SK-N-SH (cell line): ENCODE measurements at regions not wholly inside any gene's neighbourhood (a gene's known extent, or its start where the extent isn't known, plus 50 kb on each side); places are given as distances from the start of the nearest gene placed in this dataset.

Experiments used
- CTCF ChIA-PET: fragments of 300-600, 350-600 bp; formaldehyde crosslinking; extraction: SDS; loops from one replicate; lab custom pipeline; 2021; lab: Yijun Ruan, JAX
- POLR2A ChIA-PET: fragments of 350-600 bp; sonication (Branson Sonifier 250); formaldehyde crosslinking; extraction: SDS; loops from one replicate; lab custom pipeline; 2020; ENCODE audit warnings: antibody characterized with exemption, inconsistent platforms; lab: Yijun Ruan, JAX
- DNase-seq: peaks from one replicate; pipeline ENCODE4 v3.0.0; 2012
- H2AFZ ChIP-seq: fragments of 200-600 bp; sonication (generic); 2 replicates; pipeline ENCODE4 v1.8.1; 2016; ENCODE audit warnings: antibody characterized with exemption, mild to moderate bottlenecking, low read depth
- H3F3A ChIP-seq: fragments of 200-600 bp; sonication (generic); replicated peaks from 2 replicates; pipeline ENCODE3; 2016; ENCODE audit warnings: antibody characterized with exemption, mild to moderate bottlenecking; ENCODE audit not compliant: insufficient read depth
- H3K27ac ChIP-seq, 2 experiments: fragments of 200-500 bp in 1 of 2; fragments of 200-600 bp in 1 of 2; sonication (Bioruptor generic) in 1 of 2; sonication (generic), shearing (Covaris generic) in 1 of 2; 2 replicates each; pipeline versions ENCODE4 v1.5.1 to v1.6.1; 2014 to 2016; ENCODE audit warnings: low read depth in 2 of 2, inconsistent platforms in 1 of 2, low read length in 1 of 2, mild to moderate bottlenecking in 1 of 2, mixed read lengths in 1 of 2
- H3K27me3 ChIP-seq: fragments of 200-600 bp; sonication (generic), shearing (Covaris generic); 2 replicates; pipeline ENCODE4 v1.6.1; 2016; ENCODE audit warnings: mixed run types; ENCODE audit not compliant: insufficient read depth
- H3K36me3 ChIP-seq, 2 experiments: fragments of 200-500 bp in 1 of 2; fragments of 200-600 bp in 1 of 2; sonication (Bioruptor generic) in 1 of 2; sonication (generic) in 1 of 2; replicated peaks in 1 of 2; 2 replicates each; pipeline versions ENCODE3 to v1.5.1; 2014 to 2016; ENCODE audit warnings: low read length in 1 of 2, mild to moderate bottlenecking in 1 of 2; ENCODE audit not compliant: insufficient read depth in 2 of 2, control insufficient read depth in 1 of 2
- H3K4me1 ChIP-seq, 2 experiments: fragments of 200-500 bp in 1 of 2; fragments of 200-600 bp in 1 of 2; sonication (Bioruptor generic) in 1 of 2; sonication (generic), shearing (Covaris generic) in 1 of 2; 2 replicates each; pipeline versions ENCODE4 v1.5.1 to v1.6.1; 2014 to 2016; ENCODE audit warnings: low read depth in 1 of 2, low read length in 1 of 2, mixed run types in 1 of 2; ENCODE audit not compliant: insufficient read depth in 2 of 2, control insufficient read depth in 1 of 2
- H3K4me2 ChIP-seq: fragments of 200-600 bp; sonication (generic), shearing (Covaris generic); 2 replicates; pipeline ENCODE4 v1.6.1; 2017; ENCODE audit warnings: mixed run types
- H3K4me3 ChIP-seq, 2 experiments: fragments of 200-500 bp in 1 of 2; fragments of 200-600 bp in 1 of 2; sonication (Bioruptor generic) in 1 of 2; sonication (generic), shearing (Covaris generic) in 1 of 2; 2 replicates each; pipeline versions ENCODE4 v1.5.1 to v1.8.1; 2014 to 2016; ENCODE audit warnings: low read depth in 2 of 2, inconsistent platforms in 1 of 2, low read length in 1 of 2, mild to moderate bottlenecking in 1 of 2, mixed read lengths in 1 of 2, moderate library complexity in 1 of 2
- H3K79me2 ChIP-seq: fragments of 200-600 bp; sonication (generic); 2 replicates; pipeline ENCODE4 v1.8.1; 2017; ENCODE audit warnings: mild to moderate bottlenecking; ENCODE audit not compliant: insufficient read depth
- H3K9ac ChIP-seq: fragments of 200-600 bp; sonication (generic); 2 replicates; pipeline ENCODE4 v1.6.1; 2017; ENCODE audit warnings: mixed run types
- H3K9me2 ChIP-seq: fragments of 200-600 bp; sonication (generic); 2 replicates; pipeline ENCODE4 v1.6.1; 2017; ENCODE audit warnings: mixed run types
- H3K9me3 ChIP-seq: fragments of 200-600 bp; sonication (generic); 2 replicates; pipeline ENCODE4 v1.6.1; 2017; ENCODE audit warnings: mixed run types, mild to moderate bottlenecking, moderate library complexity
- H4K20me1 ChIP-seq: fragments of 200-600 bp; sonication (generic); 2 replicates; pipeline ENCODE4 v1.6.1; 2017; ENCODE audit warnings: mild to moderate bottlenecking, mixed run types; ENCODE audit not compliant: insufficient read depth
- ELF1 ChIP-seq: IDR thresholded peaks from 2 replicates; pipeline ENCODE4 v1.4.0; 2012
- EP300 ChIP-seq, 2 experiments: IDR thresholded peaks; 2 replicates each; pipeline versions ENCODE4 v1.4.0 to v1.6.1; 2012; ENCODE audit warnings: borderline replicate concordance in 1 of 2, low read depth in 1 of 2, low read length in 1 of 2
- FOSL2 ChIP-seq: IDR thresholded peaks from 2 replicates; pipeline ENCODE4 v1.4.0; 2012; ENCODE audit warnings: low read depth, mild to moderate bottlenecking, moderate library complexity, borderline replicate concordance
- FOXM1 ChIP-seq: IDR thresholded peaks from 2 replicates; pipeline ENCODE4 v1.4.0; 2012; ENCODE audit warnings: low read depth, mild to moderate bottlenecking
- GATA2 ChIP-seq: sonication (generic); formaldehyde crosslinking; IDR thresholded peaks from 2 replicates; pipeline ENCODE4 v1.5.0; 2020; ENCODE audit warnings: mild to moderate bottlenecking, missing genetic modification reagents
- MXI1 ChIP-seq: IDR thresholded peaks from 2 replicates; pipeline ENCODE4 v1.6.1; 2012; ENCODE audit warnings: mild to moderate bottlenecking, low read depth, low read length, improper control_type of control experiment
- NRF1 ChIP-seq: IDR thresholded peaks from 2 replicates; pipeline ENCODE4 v1.6.1; 2012; ENCODE audit warnings: low read depth, mild to moderate bottlenecking, low read length
- POLR2AphosphoS5 ChIP-seq: IDR thresholded peaks from 2 replicates; pipeline ENCODE4 v1.6.1; 2012; ENCODE audit warnings: low read depth, low read length
- RCOR1 ChIP-seq: fragments of 150-350 bp; IDR thresholded peaks from 2 replicates; pipeline ENCODE4 v1.6.1; 2017; ENCODE audit warnings: antibody characterized with exemption, low read length
- SMC3 ChIP-seq: IDR thresholded peaks from 2 replicates; pipeline ENCODE4 v1.6.1; 2012; ENCODE audit warnings: low read depth, low read length, improper control_type of control experiment
- TAF1 ChIP-seq: IDR thresholded peaks from 2 replicates; pipeline ENCODE4 v1.6.1; 2012; ENCODE audit warnings: low read depth, mild to moderate bottlenecking, low read length, moderate library complexity, borderline replicate concordance
- YY1 ChIP-seq: IDR thresholded peaks from 2 replicates; pipeline ENCODE4 v1.4.0; 2012; ENCODE audit warnings: low read depth, mild to moderate bottlenecking
- WGBS: methylation state at CpG from one replicate; pipeline ENCODE4 v1.1.6; 2017; ENCODE audit warnings: low lambda C conversion rate; 5-methylcytosine and 5-hydroxymethylcytosine counted together
- TF ChIP-seq, protein P1 (sequence below): fragments of 150-350 bp; IDR thresholded peaks from 2 replicates; pipeline ENCODE4 v1.6.1; 2017; ENCODE audit warnings: antibody characterized with exemption, low read length, low read depth, borderline replicate concordance
- TF ChIP-seq, protein P2 (sequence below): fragments of 150-350 bp; IDR thresholded peaks from 2 replicates; pipeline ENCODE4 v1.6.1; 2016; ENCODE audit warnings: mild to moderate bottlenecking, low read depth, low read length
- TF ChIP-seq, protein P3 (sequence below): IDR thresholded peaks from 2 replicates; pipeline ENCODE4; 2012
- TF ChIP-seq, protein P4 (sequence below): IDR thresholded peaks from 2 replicates; pipeline ENCODE4 v1.4.0; 2012; ENCODE audit warnings: low read depth, borderline replicate concordance
- TF ChIP-seq, protein P5 (sequence below): IDR thresholded peaks from 2 replicates; pipeline ENCODE4 v1.6.1; 2012; ENCODE audit warnings: mild to moderate bottlenecking, low read depth, low read length, moderate library complexity
- TF ChIP-seq, protein P6 (sequence below): fragments of 200-600 bp; sonication (generic); IDR thresholded peaks from 2 replicates; pipeline ENCODE4 v1.6.1; 2017; ENCODE audit warnings: antibody characterized with exemption, mild to moderate bottlenecking, moderate library complexity

DNA sequence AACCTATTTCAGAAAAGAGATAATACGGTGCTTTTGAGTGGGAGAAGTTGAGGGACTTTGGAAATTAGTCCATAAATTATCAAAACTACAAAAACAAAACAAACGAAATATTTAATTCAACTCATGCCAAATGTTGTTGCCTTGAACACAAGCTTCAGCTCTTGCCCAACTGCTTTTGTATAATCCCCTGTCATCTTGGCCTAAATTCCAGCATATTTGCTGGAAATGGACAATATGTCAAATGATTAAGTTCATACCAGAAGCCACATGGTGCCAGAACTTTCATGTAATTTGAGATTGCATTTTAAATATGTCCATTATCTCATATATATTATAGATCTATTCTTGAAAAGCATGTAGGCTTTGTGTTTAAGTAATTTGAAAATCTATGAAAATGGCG is 373.7 kb upstream of the SLITRK6 start:
- Histone ChIP-seq H3K9me2 (no peaks in the 10 kb centered on the region), H4K20me1 (no peaks in the 10 kb centered on the region), H3F3A (no peaks in the 10 kb centered on the region), H3K4me2 (no peak overlapping the region), H3K9ac (no peak overlapping the region), H3K4me3 (no peak overlapping the region), H3K4me1 (no peaks in the 10 kb centered on the region), H2AFZ (no peak overlapping the region), H3K9me3 (no peaks in the 10 kb centered on the region), H3K36me3 (no peaks in the 10 kb centered on the region), H3K27me3 (no peaks in the 10 kb centered on the region), H3K27ac (no peak overlapping the region), H3K79me2 (no peaks in the 10 kb centered on the region)
- CTCF ChIA-PET, result no interaction called here
- WGBS, result 22% methylated on average over 3 of the region's 3 CpGs
- no peak for DNase-seq
- TF ChIP-seq, protein P1, sequence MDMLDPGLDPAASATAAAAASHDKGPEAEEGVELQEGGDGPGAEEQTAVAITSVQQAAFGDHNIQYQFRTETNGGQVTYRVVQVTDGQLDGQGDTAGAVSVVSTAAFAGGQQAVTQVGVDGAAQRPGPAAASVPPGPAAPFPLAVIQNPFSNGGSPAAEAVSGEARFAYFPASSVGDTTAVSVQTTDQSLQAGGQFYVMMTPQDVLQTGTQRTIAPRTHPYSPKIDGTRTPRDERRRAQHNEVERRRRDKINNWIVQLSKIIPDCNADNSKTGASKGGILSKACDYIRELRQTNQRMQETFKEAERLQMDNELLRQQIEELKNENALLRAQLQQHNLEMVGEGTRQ, result no peak
- TF ChIP-seq, protein P2, sequence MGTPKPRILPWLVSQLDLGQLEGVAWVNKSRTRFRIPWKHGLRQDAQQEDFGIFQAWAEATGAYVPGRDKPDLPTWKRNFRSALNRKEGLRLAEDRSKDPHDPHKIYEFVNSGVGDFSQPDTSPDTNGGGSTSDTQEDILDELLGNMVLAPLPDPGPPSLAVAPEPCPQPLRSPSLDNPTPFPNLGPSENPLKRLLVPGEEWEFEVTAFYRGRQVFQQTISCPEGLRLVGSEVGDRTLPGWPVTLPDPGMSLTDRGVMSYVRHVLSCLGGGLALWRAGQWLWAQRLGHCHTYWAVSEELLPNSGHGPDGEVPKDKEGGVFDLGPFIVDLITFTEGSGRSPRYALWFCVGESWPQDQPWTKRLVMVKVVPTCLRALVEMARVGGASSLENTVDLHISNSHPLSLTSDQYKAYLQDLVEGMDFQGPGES, result no peak
- TF ChIP-seq, protein P3, sequence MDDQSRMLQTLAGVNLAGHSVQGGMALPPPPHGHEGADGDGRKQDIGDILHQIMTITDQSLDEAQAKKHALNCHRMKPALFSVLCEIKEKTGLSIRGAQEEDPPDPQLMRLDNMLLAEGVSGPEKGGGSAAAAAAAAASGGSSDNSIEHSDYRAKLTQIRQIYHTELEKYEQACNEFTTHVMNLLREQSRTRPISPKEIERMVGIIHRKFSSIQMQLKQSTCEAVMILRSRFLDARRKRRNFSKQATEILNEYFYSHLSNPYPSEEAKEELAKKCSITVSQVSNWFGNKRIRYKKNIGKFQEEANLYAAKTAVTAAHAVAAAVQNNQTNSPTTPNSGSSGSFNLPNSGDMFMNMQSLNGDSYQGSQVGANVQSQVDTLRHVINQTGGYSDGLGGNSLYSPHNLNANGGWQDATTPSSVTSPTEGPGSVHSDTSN, result no peak
- TF ChIP-seq, protein P4, sequence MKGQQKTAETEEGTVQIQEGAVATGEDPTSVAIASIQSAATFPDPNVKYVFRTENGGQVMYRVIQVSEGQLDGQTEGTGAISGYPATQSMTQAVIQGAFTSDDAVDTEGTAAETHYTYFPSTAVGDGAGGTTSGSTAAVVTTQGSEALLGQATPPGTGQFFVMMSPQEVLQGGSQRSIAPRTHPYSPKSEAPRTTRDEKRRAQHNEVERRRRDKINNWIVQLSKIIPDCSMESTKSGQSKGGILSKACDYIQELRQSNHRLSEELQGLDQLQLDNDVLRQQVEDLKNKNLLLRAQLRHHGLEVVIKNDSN, result no peak
- TF ChIP-seq FOXM1, result no peak
- TF ChIP-seq MXI1, result no peak
- TF ChIP-seq TAF1, result no peak
- no peak for TF ChIP-seq NRF1
- no peak for TF ChIP-seq ELF1
- TF ChIP-seq GATA2 (CRISPR knock-in tag), result no peak
- no peak for TF ChIP-seq RCOR1
- TF ChIP-seq, protein P5, sequence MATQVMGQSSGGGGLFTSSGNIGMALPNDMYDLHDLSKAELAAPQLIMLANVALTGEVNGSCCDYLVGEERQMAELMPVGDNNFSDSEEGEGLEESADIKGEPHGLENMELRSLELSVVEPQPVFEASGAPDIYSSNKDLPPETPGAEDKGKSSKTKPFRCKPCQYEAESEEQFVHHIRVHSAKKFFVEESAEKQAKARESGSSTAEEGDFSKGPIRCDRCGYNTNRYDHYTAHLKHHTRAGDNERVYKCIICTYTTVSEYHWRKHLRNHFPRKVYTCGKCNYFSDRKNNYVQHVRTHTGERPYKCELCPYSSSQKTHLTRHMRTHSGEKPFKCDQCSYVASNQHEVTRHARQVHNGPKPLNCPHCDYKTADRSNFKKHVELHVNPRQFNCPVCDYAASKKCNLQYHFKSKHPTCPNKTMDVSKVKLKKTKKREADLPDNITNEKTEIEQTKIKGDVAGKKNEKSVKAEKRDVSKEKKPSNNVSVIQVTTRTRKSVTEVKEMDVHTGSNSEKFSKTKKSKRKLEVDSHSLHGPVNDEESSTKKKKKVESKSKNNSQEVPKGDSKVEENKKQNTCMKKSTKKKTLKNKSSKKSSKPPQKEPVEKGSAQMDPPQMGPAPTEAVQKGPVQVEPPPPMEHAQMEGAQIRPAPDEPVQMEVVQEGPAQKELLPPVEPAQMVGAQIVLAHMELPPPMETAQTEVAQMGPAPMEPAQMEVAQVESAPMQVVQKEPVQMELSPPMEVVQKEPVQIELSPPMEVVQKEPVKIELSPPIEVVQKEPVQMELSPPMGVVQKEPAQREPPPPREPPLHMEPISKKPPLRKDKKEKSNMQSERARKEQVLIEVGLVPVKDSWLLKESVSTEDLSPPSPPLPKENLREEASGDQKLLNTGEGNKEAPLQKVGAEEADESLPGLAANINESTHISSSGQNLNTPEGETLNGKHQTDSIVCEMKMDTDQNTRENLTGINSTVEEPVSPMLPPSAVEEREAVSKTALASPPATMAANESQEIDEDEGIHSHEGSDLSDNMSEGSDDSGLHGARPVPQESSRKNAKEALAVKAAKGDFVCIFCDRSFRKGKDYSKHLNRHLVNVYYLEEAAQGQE, result no peak
- no peak for TF ChIP-seq EP300 (IDR thresholded peaks at IDR 0.05; ENCODE audit: borderline replicate concordance in 1 of 2, low read depth in 1 of 2, low read length in 1 of 2)
- no peak for TF ChIP-seq SMC3
- no peak for TF ChIP-seq POLR2AphosphoS5
- no peak for TF ChIP-seq FOSL2
- TF ChIP-seq YY1, result no peak
- TF ChIP-seq, protein P6, sequence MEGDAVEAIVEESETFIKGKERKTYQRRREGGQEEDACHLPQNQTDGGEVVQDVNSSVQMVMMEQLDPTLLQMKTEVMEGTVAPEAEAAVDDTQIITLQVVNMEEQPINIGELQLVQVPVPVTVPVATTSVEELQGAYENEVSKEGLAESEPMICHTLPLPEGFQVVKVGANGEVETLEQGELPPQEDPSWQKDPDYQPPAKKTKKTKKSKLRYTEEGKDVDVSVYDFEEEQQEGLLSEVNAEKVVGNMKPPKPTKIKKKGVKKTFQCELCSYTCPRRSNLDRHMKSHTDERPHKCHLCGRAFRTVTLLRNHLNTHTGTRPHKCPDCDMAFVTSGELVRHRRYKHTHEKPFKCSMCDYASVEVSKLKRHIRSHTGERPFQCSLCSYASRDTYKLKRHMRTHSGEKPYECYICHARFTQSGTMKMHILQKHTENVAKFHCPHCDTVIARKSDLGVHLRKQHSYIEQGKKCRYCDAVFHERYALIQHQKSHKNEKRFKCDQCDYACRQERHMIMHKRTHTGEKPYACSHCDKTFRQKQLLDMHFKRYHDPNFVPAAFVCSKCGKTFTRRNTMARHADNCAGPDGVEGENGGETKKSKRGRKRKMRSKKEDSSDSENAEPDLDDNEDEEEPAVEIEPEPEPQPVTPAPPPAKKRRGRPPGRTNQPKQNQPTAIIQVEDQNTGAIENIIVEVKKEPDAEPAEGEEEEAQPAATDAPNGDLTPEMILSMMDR, result no peak
- POLR2A ChIA-PET, result no interaction called here
